GM12874 (cell line): ENCODE measurements at regions not wholly inside any gene's neighbourhood (a gene's known extent, or its start where the extent isn't known, plus 50 kb on each side); places are given as distances from the start of the nearest gene placed in this dataset.

Experiments
- CTCF ChIP-seq: IDR thresholded peaks from 2 replicates; pipeline ENCODE4 v1.5.1; 2011; ENCODE audit warnings: low read depth, mild to moderate bottlenecking, control low read depth, low read length, moderate library complexity; ENCODE audit not compliant: insufficient read depth

- TF ChIP-seq CTCF: no peak
Observed at GRCh38 chr12:65637150-65637549, 187.1 kb upstream of the HMGA2 start.

- no peak for TF ChIP-seq CTCF
Observed at GRCh38 chr12:65637774-65638173, 186.5 kb upstream of the HMGA2 start.

- no peak for TF ChIP-seq CTCF
Observed at GRCh38 chr12:65638324-65638723, 186.0 kb upstream of the HMGA2 start.

GRCh38 chr12:65640489-65640901, 183.8 kb upstream of the HMGA2 start:
- TF ChIP-seq CTCF: no peak

- TF ChIP-seq CTCF: no peak
Observed at GRCh38 chr12:65642061-65642661, 182.1 kb upstream of the HMGA2 start.

- TF ChIP-seq CTCF: no peak
Observed at GRCh38 chr12:65643171-65643570, 181.1 kb upstream of the HMGA2 start.

GRCh38 chr12:65643595-65644386, 180.5 kb upstream of the HMGA2 start:
- TF ChIP-seq CTCF: no peak
